GM12865 (cell line): ENCODE measurements at regions not wholly inside any gene's neighbourhood (a gene's known extent, or its start where the extent isn't known, plus 50 kb on each side); places are given as distances from the start of the nearest gene placed in this dataset.
A peak's percentile ranks its signal among the peaks of the same experiment; 100 is the strongest.

Experiments
- DNase-seq: peaks from one replicate; pipeline ENCODE4 v3.0.0; 2010; ENCODE audit warnings: low read depth
- H3K4me3 ChIP-seq: 2 replicates; pipeline ENCODE4 v1.5.1; 2011; ENCODE audit warnings: mild to moderate bottlenecking, low read depth, low read length, control low read depth
- TF ChIP-seq, protein P1 (sequence below): IDR thresholded peaks from 2 replicates; pipeline ENCODE4 v1.5.1; 2011; ENCODE audit warnings: low read length, control low read depth, low read depth, inconsistent platforms; ENCODE audit not compliant: insufficient read depth; ENCODE audit errors: missing control alignments

DNA sequence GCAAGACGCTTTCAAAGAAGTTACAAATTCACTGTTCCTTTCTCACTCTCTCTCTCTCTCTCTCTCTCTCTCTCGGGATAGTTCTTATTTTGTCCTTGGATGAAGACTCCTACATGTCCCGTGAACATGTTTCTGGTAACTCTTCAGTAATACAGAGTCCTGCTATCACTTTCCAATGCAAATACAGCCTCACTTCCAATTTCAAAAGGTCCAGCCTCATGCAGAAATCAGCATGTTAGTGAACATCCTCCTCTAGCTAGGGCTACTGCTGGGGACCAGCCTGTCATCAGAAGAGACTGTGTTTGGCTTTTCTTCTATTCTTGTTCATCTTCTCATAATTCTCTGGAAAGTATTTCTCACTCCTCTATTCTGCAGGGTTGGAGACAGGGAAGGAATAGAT lies 1306.7 kb upstream of the CELF4 start:
- H3K4me3 ChIP-seq, result no peak overlapping the region
- TF ChIP-seq, protein P1, sequence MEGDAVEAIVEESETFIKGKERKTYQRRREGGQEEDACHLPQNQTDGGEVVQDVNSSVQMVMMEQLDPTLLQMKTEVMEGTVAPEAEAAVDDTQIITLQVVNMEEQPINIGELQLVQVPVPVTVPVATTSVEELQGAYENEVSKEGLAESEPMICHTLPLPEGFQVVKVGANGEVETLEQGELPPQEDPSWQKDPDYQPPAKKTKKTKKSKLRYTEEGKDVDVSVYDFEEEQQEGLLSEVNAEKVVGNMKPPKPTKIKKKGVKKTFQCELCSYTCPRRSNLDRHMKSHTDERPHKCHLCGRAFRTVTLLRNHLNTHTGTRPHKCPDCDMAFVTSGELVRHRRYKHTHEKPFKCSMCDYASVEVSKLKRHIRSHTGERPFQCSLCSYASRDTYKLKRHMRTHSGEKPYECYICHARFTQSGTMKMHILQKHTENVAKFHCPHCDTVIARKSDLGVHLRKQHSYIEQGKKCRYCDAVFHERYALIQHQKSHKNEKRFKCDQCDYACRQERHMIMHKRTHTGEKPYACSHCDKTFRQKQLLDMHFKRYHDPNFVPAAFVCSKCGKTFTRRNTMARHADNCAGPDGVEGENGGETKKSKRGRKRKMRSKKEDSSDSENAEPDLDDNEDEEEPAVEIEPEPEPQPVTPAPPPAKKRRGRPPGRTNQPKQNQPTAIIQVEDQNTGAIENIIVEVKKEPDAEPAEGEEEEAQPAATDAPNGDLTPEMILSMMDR, result no peak
- peak; percentile 32 for DNase-seq

DNA sequence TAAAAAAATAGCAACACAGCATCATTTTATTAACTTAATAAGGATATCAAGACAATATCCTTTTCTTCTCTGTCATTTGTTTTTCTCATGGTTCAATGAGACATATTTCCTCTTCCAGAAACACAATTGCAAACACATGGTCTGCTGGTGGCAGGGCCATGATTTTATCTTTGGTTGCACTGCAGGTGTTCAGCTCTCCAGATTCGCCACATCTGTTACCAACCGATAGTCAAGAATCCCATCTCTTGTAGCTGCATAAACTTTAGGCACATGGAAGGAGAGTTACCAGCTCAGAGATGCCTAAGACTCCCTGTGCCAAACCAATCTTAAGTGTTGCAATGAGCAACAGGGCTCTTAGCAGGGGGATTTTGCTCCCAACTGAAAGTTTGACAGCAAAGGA lies 1303.2 kb upstream of the CELF4 start:
- no peak overlapping the region for H3K4me3 ChIP-seq
- DNase-seq, result no peak

DNA sequence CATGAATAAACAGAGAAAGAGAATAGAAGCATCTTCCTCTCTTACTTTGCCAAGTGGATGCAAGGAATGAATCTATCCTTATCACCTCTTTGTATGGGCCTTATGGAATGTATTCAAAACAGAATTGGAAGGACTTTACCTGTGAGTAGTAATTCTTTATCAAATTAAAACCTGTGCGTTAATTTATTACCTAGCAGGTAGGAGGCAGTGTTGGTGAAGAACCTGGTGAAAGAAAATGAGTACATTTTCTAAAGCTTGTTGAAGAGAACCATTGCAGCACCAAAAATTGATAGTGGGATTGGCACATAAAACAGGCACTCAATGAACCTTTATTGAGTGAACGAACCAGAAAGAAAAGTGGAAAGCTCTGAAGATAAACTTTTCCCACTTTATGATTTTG lies 1302.1 kb upstream of the CELF4 start:
- no peak for DNase-seq
- TF ChIP-seq, protein P1, result no peak
- H3K4me3 ChIP-seq, result no peak overlapping the region

More for the DNA sequence above, 1303.2 kb upstream of the CELF4 start:
- TF ChIP-seq, protein P1, result no peak

DNA sequence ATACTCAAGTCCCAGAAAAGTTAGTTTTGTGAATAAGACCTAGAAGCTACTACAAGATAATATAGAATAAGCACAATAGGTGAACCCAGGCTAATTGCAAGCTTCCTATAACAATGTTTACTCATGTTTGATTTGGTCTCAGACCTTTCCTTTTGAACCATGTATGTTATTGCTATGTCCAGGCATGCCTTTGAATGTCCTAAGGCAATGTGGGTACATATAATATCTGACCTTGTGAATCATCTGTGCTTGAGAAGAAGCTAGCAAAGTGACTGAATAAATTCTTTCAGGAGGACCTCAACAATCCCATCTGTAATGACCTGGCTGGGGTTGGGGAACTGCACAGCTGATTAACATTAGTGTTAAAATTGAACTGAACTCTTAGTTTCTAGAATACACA lies 1285.9 kb upstream of the CELF4 start:
- TF ChIP-seq, protein P1, result no peak
- DNase-seq, result no peak
- H3K4me3 ChIP-seq, result no peak overlapping the region

DNA sequence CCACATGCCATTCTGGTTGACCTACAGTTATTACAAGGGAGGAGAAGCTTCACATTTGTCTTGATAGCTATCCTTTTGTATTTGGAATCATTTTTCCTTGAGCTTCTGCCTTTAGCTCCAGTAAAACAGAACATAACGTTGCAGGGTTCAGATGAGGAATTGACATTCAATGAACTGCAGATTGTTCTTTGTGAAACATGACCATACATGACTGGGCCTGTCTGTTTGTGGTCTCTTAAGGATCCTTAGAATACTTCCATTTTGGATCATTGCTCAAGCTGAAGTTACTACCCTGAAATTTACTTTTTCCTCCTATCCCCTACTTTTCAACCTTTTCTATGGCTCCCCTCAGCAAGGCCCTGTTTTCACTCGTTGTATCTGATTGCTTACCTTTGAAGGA lies 1281.7 kb upstream of the CELF4 start:
- H3K4me3 ChIP-seq, result no peak overlapping the region
- TF ChIP-seq, protein P1, result no peak
- DNase-seq, result no peak

DNA sequence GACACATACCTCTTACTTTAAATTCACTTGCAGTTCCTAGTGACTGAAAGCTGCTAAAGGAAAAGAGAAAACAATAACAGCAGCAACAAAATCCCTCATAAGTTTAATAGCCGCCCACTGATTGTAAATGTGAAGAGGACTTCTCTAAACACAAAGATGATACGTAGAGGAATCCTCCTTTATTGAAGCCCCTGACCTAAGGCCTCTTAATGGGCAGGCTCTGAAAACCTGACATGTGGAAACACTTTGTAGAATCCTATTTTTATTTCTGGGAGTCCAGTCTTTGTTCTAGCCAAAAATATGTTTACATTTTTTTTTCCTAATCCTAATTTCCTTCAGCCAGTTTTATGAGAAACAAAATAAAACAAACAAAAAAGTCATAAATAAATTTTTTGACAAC lies 1277.7 kb upstream of the CELF4 start:
- H3K4me3 ChIP-seq, result no peak overlapping the region
- TF ChIP-seq, protein P1, result no peak
- DNase-seq, result no peak

DNA sequence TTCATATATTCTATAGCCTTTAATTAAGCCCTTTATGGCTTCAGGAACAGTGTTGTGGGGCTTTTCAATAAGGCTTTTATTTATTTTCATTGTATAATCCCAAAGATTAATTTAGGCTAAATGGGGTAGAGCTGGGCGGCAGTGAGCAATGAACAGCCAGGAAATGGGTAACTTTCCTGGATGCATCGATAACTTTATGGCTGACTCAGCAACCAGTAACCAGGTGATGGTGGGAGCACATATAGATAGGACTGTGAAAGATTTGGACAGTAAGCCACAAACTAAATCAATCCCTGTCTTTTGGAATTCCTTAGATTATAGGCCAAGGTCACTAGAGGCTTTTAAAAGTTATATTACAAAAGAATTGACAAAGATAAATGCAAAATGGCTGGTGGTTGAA lies 1260.6 kb upstream of the CELF4 start:
- DNase-seq, result no peak
- H3K4me3 ChIP-seq, result no peak overlapping the region
- TF ChIP-seq, protein P1, result no peak
